ENCODE measurements at regions not wholly inside any gene's neighbourhood (a gene's known extent, or its start where the extent isn't known, plus 50 kb on each side); places are given as distances from the start of the nearest gene placed in this dataset.

GRCh38 chr6:164062872-164063271 is 648.4 kb downstream of the QKI start:
- TF ChIP-seq EZH2phosphoT487 (IDR thresholded peaks at IDR 0.05; ENCODE audit: low read depth) (no peak), CTCF (IDR thresholded peaks at IDR 0.05; ENCODE audit: low read depth, low read length) (no peak)
